Smooth muscle cell of the brain vasculature (primary cell): ENCODE measurements at regions not wholly inside any gene's neighbourhood (a gene's known extent, or its start where the extent isn't known, plus 50 kb on each side); places are given as distances from the start of the nearest gene placed in this dataset.
"Not testable (repeated sequence)": the region's sequence is repeated elsewhere in the genome, so short reads cannot be mapped to it uniquely, and the experiment has no call there.

Experiments
- DNase-seq: peaks from one replicate; pipeline ENCODE4 v3.0.0-alpha.2; 2012; ENCODE audit warnings: low read depth, low spot score

DNA sequence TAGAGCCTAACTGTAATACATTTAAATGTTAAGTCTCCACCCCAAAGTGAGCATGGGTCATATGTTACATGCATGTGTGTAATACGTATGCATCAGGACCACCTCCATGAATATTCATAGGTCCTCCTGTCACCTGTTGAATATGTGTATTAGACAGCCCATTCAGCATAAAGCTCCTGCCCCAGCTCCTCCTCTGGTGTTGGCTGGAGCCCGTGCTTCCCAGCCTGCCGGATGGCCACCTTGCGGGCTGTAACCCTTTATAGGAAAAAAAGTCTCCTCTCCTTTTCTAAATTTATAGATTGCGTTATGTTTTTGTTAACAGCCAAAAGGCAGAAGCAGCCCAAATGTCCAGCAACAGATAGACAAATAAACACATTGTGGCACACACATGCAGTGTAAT, 299.5 kb downstream of the MED10 start:
- no peak for DNase-seq

DNA sequence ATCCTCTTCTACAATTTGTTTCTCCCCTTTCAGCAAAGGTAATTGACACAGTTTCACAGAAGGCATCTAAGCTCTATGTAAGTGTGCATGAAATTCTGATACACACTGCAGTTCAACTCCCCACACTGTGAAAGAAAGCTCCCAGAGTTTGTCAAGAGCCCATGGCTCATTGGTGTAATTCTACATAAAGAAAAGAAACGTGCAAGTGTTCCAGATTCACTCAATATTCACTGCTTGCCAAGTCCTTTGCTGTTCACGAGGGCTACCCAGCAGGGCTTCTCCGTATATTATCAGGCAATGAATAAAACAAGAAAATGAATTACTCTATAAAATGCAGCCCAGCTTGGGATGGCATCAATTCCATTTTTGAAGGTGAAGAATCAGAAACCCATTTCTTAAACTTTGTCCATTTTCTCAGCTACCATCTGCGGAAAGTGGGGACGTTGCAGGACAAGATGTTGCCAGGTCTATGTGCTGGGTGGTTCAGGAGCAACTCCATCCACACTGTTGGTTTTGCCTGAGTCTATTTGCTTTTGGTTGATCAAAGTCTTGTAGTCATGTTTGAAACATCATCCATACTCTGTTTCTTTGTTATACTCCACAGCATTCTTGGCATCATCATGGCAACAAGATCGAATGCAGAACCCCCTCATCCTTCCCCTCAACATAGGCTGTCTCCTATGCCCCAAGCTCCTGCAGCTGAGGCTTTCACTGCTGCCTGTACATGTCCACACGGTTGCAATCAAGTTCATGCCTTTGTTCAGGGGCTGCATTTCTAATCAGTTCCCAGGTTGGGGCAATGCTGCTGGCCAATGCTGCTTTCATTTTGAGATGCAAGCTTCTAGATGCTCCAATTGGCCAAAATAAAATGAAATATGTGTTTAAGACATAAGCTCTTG, 301.8 kb downstream of the MED10 start:
- DNase-seq = no peak

DNA sequence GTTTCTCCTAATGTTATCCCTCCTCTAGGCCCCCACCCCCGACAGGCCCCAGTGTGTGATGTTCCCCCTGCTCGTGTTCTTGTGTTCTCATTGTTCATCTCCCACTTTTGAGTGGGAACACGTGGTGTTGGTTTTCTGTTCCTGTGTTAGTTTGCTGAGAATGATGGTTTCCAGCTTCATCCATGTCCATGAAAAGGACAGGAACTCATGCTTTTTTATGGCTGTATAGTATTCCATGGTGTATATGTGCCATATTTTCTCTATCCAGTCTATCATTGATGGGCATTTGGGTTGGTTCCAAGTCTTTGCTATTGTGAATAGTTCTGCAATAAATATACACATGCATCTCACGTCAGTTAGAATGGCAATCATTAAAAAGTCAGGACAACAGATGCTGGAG, 305.9 kb downstream of the MED10 start:
- DNase-seq = not testable (repeated sequence)

DNA sequence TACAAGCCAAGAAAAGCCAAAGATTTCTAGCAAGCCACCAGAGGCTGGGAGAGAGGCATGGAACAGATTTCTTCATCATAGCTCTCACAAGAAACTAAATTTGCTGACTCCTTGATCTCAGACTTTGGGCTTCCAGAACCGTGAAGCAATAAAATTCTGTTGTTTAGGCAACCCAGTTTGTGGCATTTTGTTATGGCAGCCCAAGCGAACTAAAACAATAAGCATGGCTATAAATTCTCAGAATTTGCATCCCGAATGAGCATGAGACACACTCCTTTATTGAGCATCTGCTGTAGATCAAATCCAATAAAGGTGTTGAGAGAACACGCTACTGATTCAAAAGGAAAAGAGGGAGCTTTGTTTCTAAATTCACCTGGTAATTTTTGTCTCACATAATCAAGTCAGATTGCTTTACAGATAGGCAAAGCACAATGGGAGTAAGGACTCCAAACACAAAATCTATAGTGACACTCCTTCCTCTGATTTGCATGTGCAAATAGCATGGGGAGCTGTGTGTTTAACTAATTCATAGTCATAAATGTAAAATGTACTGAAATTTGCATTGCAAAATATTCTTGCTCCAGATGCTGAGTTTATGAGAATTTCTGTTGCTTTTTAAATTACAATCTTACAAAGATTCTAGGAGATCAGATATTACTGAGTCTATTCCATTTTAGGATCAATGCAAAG, 308.7 kb downstream of the MED10 start:
- DNase-seq = no peak

DNA sequence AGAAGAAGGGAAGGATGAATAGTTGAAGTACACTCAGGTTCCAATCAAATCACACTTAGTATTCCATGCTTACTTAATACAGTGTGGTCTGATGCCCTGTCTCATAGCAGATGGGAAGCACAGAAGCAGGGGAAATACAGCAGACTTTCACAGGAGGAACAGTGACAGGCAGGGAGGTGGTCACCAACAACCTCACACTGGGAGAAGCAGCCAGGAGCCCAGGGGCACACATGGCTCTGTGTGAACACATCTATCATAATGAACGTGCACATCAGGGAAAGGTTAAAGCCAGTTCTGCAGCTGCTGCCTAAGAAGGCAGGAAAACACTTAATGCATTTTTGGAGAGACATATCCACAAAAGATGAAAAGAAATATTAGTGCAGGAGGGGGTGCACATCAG, 312.3 kb downstream of the MED10 start:
- DNase-seq = no peak

DNA sequence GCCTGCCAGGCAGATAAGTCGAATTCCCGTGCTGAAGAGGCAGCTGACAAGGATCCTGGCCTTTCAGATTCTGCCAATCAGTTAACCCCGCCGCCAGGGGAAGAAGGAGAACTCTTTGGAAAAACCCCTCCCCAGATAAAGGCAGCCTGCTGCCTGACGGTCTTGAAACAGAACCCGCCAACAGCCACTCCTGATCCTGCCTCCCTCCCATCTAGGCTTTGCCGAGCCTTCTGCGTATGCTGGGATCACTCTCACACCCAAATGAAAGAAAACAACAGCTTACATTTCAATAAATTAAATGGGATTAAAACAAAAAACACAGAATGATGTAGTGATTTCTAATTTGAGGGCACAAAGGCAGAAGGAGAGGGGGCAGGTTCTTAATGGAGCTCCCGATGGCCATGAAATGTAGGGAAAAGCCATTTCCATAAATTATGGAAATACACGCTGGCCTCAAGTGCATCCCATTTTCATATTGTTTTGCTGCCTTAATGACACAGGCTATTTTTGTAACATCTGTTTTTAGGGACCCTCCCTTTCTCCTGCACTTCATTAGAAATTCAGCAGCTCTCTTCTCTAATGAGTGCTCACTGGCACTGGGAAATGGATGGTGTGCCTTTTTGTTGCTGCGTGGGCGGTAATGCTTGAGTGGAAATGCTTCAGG, 319.1 kb downstream of the MED10 start:
- no peak for DNase-seq

DNA sequence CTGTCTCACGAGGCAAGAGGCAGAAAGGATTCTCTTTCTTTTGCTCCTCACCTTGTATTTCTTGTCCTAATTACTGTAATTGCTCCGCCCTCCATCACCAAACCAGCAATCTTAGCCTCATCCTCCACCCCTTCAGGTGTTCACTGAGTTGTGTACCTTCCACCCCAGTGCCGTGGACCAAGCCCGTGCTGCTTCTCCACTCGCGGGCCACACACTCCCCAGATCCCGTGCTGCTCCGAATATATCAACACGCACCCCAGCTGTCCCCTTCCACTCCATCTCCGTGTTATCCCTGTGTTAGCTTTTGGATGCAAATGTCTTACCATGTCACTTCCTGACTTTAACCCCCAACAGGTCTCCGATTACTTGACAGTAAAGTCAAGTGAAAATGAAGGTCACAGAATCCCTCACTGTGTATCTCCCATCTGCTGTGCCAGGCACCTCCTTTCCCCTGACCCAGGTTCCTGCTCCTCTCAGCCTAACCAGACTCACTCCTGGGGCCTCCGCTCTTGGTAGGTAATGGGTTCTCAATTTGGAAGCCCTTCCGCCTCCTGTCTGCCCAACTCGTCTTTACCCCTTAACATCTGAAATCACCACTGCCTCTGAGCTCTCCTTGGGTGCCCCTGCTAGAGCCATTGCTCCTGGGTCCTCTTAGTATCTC, 320.2 kb downstream of the MED10 start:
- DNase-seq = no peak

DNA sequence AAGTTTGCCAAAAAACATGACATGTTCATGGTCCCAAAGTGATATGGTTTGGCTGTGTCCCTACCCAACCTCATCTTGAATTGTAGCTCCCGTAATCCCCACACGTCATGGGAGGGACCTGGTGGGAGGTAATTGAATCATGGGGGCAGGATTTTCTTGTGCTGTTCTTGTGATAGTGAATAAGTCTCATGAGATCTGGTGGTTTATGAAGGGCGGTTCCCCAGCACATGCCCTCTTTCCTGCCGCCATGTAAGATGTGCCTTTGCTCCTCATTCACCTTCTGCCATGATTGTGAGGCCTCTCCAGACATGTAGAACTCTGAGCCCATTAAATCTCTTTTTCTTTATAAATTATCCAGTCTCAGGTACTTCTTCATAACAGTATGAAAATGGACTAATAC, 322.1 kb downstream of the MED10 start:
- no peak for DNase-seq

DNA sequence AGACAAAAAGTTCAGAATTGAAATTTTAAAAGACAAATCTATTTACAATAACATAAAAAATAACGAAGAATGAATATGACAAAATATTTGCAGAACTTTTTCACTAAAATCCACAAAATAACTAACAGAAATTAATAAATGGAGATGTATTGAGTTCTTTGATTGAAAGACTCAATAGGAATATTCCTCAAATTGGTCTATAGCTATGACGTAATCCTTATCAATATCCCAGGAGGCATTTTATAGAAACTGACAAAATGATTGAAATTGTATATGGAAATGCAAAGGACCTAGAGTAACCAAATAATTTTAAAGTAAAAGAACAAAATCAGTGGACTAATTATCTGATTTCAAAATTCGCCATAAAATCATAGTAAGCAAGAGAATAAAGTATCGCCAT, 328.7 kb downstream of the MED10 start:
- DNase-seq = no peak

DNA sequence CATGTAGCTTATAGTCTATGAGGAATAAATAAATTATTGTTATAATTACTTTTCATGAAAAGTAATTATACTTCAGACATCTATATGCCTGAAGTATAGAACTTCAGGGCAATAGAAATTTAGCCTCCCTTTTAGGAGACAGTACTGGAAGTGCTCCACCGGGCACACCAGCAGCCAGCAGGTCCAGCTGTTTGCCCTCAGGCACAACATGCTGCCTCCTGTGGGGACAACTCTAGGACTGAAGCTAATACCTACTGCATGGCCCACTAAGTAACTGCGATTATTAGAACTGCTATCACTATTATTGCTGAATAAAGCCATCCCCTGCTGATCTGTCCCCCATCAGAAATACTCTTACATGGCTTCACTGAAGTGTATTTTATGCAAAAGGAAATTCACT, 329.6 kb downstream of the MED10 start:
- DNase-seq = no peak

DNA sequence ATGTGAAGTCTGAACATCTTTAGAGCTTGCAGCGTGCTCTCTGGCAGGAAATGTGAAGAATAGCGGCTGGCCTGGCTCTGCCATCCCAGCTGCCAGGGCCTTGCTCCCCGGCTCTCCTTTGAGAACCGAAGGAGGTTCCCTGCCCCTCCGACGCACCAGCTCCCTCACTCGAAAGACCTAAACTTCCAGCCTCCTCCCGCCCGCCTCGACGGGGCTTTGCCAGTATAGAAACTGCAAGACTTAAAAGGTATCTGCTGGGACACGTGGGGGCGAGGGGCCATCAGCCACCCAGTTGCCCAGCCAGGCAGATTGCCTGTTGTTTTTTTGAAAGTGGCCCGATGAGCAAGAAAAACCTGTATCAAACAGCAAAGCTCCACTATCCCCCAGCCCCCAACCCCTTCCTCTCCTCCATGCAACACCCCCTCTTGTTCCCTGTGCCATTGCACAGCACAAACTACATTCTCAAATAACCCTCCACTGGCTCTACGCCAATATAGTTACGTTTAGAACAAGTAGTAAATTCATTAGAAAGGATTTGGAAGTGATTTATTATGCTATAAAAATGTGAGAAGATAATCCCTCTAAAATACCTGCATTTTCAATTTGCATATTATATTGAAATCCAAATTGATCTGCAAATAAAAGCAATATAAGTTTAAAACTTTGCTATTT, 331.9 kb downstream of the MED10 start:
- DNase-seq = no peak

DNA sequence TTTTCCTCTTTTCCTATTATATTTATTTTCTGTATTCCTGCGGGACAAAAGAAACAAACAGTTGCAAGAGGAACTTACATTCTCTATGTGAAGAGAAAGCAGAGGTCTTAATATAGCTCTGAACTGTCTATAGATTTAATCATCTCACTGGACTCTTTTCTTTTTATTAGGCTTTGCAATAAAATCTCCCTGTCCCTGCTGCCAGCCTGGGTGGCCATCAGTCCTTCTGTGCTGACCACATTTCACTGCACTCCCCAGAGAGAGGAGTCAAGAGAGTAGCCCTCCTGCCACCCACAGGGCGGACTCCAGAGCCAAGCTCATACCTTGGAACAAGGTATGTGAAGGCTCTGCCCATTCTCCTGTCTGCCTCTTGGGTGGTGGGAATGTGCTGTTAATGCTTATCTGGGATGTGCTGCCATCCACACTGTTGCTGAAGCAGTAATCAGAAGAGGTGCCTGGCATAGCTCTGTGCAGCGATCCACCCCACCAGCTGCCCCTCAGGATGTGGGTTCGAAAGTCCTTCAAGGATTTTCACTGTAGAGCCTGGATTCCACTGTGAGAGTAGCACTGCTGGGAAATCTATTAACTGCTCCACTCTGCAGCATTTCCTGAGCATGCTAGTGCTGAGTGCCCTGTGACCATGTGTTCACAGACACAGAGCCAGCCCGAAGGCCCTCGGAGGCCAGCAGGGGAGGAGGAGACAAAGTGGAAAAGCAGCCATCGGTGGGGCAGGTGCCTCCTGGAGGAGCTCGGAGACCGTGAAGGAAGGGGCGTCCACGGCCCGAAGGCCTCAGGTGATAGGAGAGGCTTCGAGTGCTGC, 334.6 kb downstream of the MED10 start:
- no peak for DNase-seq

DNA sequence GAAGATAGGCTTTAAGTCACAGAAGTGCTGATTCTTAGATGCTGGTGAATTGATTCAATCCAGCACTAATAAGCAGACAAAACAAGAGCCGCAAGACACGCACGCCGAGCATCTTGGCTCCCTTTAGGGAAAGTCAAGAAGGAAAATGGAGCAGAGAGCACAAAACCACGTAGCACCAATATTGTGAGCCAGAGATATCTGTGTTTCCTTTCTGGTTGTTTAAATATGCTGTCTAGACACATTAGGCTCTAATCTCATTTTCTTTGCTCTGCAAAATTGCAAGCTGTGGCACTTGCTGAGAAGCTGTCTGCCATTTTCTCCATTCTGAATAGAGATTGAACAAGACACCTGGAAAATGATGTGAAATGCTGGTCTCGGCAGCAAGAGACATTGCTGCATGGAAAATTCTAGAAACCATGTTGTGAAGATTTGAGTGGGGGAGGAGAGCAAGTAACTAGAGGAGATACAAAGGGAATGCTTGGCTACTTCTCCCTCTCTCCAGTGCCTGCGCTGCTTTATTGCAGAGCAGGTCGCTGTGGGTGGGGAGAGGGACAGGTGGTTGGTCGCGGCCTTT, 336.3 kb downstream of the MED10 start:
- DNase-seq = no peak

DNA sequence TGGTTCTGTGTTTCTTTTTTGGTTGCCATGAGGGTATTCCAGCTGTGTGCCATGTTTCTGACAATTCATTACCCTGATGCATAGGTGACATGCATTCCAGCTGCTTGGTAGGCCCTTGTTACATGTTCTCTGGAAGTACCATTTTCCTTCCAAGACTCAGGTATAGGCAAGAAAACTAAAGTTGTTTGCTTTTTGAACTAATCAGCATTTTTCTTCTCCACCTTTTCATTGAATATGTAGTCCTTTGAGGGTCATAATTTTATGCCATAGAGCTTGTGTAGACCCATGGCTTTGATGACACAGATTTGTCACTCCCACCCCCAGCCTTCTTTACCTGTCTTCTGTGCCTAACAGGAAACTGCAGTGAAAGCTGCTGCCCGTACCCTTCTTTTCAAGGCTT, 339.2 kb downstream of the MED10 start:
- no peak for DNase-seq

DNA sequence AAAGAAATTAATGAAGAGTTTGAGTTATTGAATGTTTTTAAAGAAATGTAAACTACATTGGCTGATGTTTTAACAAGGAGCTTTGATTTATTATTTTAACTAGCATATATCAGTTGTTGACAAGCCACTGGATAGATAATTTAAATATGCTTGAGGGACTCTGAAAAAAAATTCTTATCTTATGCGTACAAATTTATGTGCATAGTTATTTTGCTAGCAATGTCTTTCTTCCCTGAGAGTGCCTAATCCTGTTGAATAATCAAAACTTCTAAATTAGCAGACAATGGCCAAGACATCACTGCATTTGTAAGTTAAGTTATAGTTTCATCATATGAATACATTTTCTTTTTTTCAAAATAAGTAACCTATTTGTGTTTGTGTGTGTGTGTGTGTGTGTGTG, 342.3 kb downstream of the MED10 start:
- DNase-seq = no peak

DNA sequence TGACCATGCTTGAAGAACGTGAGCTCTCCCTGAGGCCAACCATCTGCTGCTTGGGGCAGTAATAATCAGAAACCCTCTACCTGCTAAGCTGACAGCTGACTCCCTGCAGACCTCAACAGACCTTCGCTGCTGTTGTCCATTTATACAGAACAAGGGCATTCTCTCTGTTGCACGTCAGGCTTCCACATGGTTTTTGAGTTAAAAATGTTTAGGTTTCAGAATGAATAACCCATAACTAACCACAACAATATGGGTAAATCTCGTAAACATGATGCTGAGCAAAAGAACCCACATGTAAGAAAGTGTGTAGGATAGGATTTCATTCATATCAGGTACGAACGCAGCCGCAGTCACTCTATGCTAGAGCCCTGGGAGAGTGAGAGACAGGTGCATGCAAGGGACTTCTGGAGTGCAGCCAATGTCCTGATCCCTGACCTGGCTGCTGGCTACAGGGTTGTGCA, 348.5 kb downstream of the MED10 start:
- DNase-seq = no peak

DNA sequence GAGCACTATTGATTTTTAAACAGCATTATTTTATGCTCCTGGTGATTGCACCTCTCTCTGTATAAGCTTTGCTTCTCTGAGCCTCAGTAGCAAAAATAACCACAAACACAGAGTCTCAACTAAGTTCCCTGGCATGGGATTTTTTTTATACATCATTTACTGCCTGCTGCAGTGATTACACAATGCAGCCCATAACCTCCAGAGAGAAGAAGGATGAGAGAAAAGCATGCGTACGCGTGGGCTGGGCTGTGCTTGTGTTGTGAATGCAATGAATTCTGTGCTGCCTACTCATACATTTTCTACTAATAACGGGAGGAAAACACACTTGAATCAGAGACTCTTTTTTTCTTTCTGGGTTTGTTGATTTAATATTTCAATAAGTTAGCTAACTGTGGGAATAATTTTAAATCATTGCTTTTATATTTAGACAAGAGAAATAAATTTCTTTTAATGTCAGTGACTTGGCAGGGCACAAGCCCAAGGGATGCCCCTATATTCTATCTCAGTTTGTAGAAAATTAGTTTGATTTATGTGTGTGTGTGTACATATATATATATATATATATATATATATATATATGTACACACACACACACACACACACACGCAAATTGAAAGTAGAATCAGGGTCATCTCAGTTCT, 351.5 kb downstream of the MED10 start:
- no peak for DNase-seq

DNA sequence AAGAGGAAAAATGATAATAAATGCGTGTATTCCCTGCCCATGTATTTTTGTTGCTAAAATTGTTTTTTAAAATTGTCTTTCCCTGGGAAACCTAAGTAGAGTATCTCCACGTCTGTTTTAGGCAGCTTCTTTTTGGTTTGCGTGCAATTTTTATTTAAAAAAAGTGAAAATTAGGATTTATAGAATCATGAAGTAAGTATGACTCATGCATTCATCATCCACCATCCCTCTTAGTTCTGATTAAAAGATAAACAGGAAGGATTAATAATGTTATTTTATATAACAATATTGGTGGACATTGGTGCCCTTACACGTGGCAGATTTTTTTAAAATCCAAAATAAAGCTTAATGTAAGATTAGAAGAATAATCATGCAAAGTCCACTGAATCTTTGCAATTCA, 358.7 kb downstream of the MED10 start:
- DNase-seq = no peak

DNA sequence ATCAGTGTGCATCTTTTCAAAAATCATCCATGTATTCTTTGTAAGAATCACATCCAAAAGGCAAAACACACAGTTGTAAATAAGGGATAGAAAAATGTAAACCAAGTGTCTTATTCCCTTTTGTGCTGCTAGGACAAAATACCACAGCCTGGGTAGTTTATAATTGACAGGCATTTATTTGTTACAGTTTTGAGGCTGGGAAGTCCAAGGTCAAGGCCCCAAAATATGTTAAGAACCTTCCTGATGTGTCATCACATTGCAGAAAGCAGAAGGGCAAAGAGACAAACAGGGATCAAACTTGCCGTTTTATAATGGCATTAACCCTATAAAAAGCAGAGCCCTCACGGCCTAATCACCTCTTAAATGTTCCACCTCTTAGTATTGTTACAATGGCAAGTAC, 364.8 kb downstream of the MED10 start:
- DNase-seq = no peak

DNA sequence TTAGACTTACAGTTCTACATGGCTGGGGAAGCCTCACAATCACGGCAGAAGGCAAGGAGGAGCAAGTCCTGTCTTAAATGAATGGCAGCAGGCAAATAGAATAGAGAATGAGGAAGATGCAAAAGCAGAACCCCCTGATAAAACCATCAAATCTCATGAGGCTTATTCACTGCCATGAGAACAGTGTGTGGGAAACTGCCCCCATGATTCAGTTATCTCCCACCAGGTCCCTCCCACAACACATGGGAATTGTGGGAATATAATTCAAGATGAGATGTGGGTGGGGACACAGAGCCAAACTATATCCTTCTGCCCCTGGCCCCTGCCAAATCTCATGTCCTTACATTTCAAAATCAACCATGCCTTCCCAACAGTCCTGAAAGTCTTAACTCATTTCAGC, 367.1 kb downstream of the MED10 start:
- no peak for DNase-seq
